HG03354 (cell line): ENCODE measurements at regions not wholly inside any gene's neighbourhood (a gene's known extent, or its start where the extent isn't known, plus 50 kb on each side); places are given as distances from the start of the nearest gene placed in this dataset.

Experiments
- ATAC-seq: cut with Tn5 transposase; IDR thresholded peaks from one replicate; pipeline ENCODE4 v1.9.1; 2021; ENCODE audit warnings: mild to moderate bottlenecking; ENCODE audit not compliant: unreplicated experiment, poor library complexity, severe bottlenecking

- no peak for ATAC-seq
These were observed 118.9 kb downstream of the CTTN start for GRCh38 chr11:70517203-70517602.

DNA sequence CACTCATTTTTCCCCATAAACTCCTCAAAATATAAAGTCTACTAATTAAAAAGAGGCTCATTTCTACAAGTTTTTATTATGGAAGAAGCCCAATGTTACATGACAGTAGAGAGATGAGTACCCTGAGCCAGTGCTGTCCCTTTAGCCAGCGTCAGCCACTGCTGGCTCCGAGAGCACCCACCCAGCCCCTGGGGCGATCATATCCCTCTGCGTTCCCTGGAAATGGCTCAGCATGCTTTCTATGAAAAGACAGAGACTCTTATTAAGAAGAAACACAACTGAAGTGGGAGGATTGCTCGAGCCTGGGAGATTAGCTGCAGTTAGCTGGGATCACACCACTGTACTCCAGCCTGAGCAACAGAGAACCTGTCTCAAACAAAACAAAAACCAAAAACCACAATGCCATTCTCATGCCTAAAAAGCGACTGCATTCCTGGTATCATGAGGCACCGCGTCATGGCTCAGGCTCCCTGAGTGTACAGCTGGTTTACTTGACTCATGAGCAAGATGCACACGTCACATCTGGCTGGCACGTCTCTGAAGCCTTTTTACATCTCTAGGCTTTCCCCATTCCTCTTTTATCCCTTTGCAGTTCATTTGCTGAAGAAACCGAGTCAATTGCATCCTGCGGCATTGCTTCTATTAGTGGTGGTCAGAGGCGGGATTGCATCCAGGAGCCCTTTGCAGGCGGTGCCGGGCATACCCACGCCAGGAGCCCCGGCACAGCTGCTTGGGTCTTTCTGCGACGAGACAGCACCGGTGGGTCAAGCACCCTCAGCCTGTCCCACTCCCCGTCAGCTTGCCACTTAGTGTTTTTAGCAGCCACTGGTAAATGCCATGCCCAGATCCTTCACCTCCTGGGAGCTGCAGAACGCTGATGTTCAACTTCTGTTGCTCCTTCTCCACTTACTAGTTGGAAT, 119.9 kb downstream of the CTTN start:
- ATAC-seq = no peak

DNA sequence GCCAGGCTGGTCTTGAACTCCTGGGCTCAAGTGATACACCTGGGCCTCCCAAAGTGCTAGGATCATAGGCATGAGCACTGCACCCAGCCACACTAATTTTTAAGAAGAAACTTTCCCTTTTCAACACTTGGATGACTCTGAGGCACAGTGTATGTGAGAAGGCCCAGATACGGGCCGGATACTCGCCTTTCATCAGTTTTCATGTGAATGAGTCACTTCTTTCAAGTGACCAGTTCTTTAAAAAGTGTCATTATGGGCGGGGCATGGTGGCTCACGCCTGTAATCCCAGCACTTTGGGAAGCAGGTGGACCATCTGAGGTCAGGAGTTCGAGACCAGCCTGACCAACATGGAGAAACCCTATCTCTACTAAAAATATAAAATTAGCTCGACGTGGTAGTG, 120.8 kb downstream of the CTTN start:
- ATAC-seq = no peak

GRCh38 chr11:70521475-70522308, 123.4 kb downstream of the CTTN start:
- ATAC-seq = no peak

GRCh38 chr11:70522309-70522592, 123.9 kb downstream of the CTTN start:
- ATAC-seq = no peak

DNA sequence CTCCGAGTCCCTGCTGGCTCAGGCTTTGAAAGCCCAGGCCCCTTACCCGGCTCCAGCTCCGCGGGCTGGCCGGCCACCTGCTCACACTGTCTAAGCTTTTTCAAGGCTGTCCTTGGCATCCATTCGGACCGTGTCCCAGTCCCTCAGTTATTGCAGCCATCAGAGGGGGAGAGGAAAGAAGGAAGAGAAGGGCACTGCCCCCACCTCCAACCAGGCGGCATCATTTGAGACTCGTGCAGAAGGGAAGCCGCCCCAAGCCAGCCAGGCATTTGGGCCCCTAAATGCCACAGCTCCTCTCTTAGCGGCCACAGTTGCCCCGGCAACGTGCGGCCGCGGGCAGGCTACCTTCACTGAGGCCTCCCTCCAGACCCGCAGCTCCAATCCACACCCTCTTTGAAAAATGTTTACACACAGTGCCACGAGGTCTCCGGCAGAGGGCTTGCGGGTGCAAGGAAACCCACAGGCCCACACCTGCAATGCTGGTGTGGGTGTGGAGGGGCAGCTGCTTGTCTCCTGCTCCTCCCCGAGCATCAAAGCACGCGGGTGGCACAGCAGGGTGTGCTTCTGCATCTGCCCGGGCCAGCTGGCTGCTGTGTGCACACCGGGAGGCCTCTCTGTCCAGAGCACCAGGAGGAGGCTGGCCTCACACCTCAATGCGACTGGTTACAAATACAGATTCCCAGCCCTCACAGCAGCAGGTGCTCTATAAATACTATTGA, 124.4 kb downstream of the CTTN start:
- no peak for ATAC-seq

DNA sequence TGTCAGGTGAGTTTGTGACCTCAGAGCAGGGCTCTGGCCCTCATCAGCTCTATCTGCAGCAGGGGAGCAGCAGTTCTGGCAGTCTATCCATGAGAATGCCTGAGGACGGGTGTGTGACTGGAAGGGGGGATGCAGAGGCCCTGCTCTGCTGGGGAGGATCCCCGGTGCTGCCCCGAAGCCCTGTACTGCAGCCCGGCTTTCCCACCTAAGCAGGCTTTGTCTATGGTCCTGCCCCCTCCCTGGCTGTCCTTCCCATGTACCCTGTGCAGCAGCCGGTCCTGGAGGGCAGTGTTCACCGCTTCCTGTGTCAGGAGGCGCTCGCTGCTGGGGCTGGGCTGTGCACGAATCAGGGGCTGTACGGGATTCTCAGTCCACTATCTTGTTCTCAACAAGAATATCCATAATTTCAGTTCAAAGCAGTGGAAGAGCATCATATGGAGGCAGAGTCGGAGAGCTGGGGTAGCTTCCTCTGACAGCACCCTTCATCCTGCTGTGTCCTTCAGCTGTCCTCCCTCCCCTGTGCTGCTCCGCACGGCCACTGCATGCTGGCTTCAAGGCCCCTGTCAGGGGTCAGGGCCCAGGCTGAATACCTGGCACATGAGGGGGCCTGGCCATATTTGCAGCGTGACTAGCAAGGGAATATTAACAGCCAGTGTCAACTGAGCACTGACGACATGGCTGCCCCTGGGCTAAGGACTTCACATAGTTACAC, 125.2 kb downstream of the CTTN start:
- ATAC-seq = no peak

GRCh38 chr11:70524096-70524922, 126.0 kb downstream of the CTTN start:
- no peak for ATAC-seq

- ATAC-seq = no peak
These were observed 126.7 kb downstream of the CTTN start for GRCh38 chr11:70525006-70525405.

DNA sequence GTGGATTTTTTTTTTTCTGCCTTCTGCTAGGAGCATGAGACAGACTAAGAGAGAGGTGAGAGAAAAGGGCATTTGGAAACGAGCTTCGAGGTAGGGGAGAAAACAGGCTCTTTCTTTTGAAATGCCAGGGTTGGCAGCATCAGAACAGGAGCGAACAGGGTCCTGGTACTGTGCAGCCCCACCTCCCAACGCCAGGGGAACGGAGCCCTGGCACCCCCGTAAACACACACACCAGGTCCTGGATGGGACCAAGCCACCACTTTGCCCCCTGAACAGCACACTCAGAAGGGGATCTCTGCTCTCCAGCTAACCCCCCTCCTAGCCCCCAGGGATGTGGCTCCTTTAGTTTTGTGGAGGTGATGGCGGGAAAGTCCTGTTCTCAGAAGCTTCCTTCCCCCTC, 127.1 kb downstream of the CTTN start:
- ATAC-seq = no peak

GRCh38 chr11:70526116-70527045, 128.1 kb downstream of the CTTN start:
- ATAC-seq = no peak

DNA sequence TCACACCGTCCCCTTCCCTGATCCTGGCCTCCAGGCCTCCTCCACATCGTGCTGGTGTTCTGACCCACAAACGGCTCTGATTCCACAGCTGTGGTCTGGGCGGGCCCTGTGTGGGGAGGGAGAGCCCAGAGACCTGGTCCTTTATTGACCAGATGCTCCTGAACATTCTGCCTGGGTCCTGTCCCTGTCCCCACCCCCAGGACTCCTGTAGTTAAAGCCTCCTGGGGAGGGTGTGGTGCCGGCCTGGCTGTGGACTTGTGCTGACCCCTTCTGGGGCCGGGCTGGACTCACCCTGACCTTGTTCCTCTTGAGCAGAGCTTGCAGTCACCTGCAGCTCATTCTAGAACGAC, 128.7 kb downstream of the CTTN start:
- ATAC-seq = no peak

GRCh38 chr11:70527429-70528045, 129.2 kb downstream of the CTTN start:
- no peak for ATAC-seq

- ATAC-seq = no peak
These were observed 129.9 kb downstream of the CTTN start for GRCh38 chr11:70528046-70528793.

DNA sequence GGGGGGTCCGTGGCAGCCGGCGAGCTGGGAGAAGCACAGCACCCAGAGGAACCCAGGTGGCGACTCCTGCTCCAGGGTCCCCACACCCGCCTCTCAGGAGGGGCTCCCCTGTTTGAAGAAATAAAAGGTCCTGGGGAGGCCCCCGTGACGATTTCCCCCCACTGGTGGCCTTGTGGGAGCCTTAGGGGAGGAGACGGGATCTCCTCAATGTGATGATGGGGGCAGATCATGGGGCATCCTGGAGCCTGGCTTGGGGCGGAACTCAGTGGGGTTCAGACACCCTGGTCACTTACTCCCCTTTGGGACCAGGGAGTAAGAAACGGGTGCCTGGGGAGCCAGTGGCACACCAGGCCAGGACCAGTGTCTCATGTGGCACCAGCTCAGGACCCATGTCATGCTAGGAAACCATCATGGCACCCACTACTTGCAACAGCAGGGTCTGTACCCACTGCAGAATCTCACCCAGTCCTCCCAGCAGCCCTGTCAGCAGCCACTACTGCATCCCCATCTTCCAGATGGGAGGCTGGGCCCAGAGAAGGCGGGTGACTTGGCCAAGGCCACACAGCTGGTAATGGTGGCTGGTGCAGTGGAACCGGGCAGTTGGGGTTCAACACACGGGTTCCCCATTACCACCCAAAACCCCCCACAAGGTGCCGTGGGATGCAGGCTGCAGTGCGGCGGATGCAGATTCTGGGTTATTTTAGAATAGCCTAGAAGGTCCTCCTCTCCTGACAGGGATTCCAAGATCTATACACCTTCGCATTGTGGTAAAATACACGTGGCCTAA, 130.7 kb downstream of the CTTN start:
- no peak for ATAC-seq

GRCh38 chr11:70530010-70530409, 131.7 kb downstream of the CTTN start:
- no peak for ATAC-seq
